ENCODE measurements at regions not wholly inside any gene's neighbourhood (a gene's known extent, or its start where the extent isn't known, plus 50 kb on each side); places are given as distances from the start of the nearest gene placed in this dataset.

DNA sequence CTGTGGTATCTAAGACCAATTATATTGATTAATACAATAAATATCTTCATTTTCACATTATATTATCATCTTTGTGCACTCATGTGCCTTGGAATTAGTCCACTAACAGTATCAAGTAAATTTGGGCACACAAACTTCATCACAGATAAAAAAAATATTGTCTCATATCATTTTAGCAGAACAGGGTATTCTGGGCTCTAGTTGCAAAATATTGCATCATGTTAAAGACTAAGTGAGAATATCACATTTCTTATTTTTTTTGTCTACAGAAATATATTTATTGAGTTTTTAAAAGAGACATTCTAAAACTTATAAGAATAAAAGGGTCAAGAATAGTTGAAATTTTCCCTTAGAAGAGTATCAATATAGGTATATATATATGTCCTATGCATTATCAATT lies 754.1 kb upstream of the MAN1A1 start:
- TF ChIP-seq, protein P1, sequence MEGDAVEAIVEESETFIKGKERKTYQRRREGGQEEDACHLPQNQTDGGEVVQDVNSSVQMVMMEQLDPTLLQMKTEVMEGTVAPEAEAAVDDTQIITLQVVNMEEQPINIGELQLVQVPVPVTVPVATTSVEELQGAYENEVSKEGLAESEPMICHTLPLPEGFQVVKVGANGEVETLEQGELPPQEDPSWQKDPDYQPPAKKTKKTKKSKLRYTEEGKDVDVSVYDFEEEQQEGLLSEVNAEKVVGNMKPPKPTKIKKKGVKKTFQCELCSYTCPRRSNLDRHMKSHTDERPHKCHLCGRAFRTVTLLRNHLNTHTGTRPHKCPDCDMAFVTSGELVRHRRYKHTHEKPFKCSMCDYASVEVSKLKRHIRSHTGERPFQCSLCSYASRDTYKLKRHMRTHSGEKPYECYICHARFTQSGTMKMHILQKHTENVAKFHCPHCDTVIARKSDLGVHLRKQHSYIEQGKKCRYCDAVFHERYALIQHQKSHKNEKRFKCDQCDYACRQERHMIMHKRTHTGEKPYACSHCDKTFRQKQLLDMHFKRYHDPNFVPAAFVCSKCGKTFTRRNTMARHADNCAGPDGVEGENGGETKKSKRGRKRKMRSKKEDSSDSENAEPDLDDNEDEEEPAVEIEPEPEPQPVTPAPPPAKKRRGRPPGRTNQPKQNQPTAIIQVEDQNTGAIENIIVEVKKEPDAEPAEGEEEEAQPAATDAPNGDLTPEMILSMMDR (IDR thresholded peaks at IDR 0.05) = no peak
- no peak for TF ChIP-seq POLR2A (IDR thresholded peaks at IDR 0.05)

All from lower leg skin (tissue), 3 donors.